AG04450 (cell line): ENCODE measurements at regions not wholly inside any gene's neighbourhood (a gene's known extent, or its start where the extent isn't known, plus 50 kb on each side); places are given as distances from the start of the nearest gene placed in this dataset.

ENCODE experiments used
- CTCF ChIA-PET: fragments of 300-600, 350-600 bp; formaldehyde crosslinking; extraction: SDS; loops from one replicate; lab custom pipeline; 2022; ENCODE audit warnings: antibody characterized with exemption, inconsistent platforms; lab: Charles Lee
- POLR2A ChIA-PET: fragments of 350-600 bp; formaldehyde crosslinking; extraction: SDS; loops from one replicate; lab custom pipeline; 2021; ENCODE audit warnings: antibody characterized with exemption, inconsistent platforms; lab: Yijun Ruan, JAX
- DNase-seq: peaks from one replicate; pipeline ENCODE4 v3.0.0-alpha.2; 2011; ENCODE audit warnings: low read depth, low spot score
- H3K27ac ChIP-seq: one replicate; pipeline ENCODE4 v1.5.1; 2012; ENCODE audit warnings: low read depth, low read length, control low read depth
- H3K27me3 ChIP-seq: one replicate; pipeline ENCODE4 v1.6.0; 2012; ENCODE audit warnings: low read length; ENCODE audit not compliant: control insufficient read depth, insufficient read depth
- H3K4me3 ChIP-seq: 2 replicates; pipeline ENCODE4 v1.5.1; 2011; ENCODE audit warnings: mild to moderate bottlenecking, low read depth, low read length, control low read depth
- H3K9me3 ChIP-seq: 2 replicates; pipeline ENCODE4 v1.5.1; 2012; ENCODE audit warnings: low read length; ENCODE audit not compliant: control insufficient read depth, insufficient read depth
- CTCF ChIP-seq: IDR thresholded peaks from 2 replicates; pipeline ENCODE4 v1.5.1; 2011; ENCODE audit warnings: low read depth, low read length, control low read depth, inconsistent platforms

- no peak for TF ChIP-seq CTCF
- Histone ChIP-seq H3K27me3 (no peaks in the 10 kb centered on the region), H3K4me3 (no peak overlapping the region), H3K9me3 (peaks cover 6% of the 10 kb centered on the region), H3K27ac (no peak overlapping the region)
- no peak for DNase-seq
- ChIA-PET POLR2A (no interaction called here), CTCF (no interaction called here)
Observed at GRCh38 chr11:90661233-90661632, 438.4 kb upstream of the CHORDC1 start.

GRCh38 chr11:90656171-90656570, 433.3 kb upstream of the CHORDC1 start:
- H3K9me3 ChIP-seq = peaks cover 6% of the 10 kb centered on the region
- H3K27me3 ChIP-seq = no peaks in the 10 kb centered on the region
- H3K27ac ChIP-seq = no peak overlapping the region
- TF ChIP-seq CTCF = no peak
- DNase-seq = no peak
- CTCF ChIA-PET = no interaction called here
- H3K4me3 ChIP-seq = no peak overlapping the region
- POLR2A ChIA-PET = no interaction called here

- Histone ChIP-seq H3K27ac (no peak overlapping the region), H3K9me3 (no peaks in the 10 kb centered on the region), H3K4me3 (no peak overlapping the region), H3K27me3 (no peaks in the 10 kb centered on the region)
- POLR2A ChIA-PET = no interaction called here
- no peak for TF ChIP-seq CTCF
- DNase-seq = no peak
- CTCF ChIA-PET = no interaction called here
Observed at GRCh38 chr11:90650153-90650552, 427.3 kb upstream of the CHORDC1 start.

GRCh38 chr11:90646706-90647105, 423.9 kb upstream of the CHORDC1 start:
- TF ChIP-seq CTCF = no peak
- POLR2A ChIA-PET = no interaction called here
- H3K9me3 ChIP-seq = no peaks in the 10 kb centered on the region; the same call in 1 of the 2 replicates
- H3K27me3 ChIP-seq = no peaks in the 10 kb centered on the region
- CTCF ChIA-PET = no interaction called here
- no peak overlapping the region for H3K4me3 ChIP-seq
- no peak for DNase-seq
- H3K27ac ChIP-seq = no peak overlapping the region

- Histone ChIP-seq H3K27me3 (no peaks in the 10 kb centered on the region), H3K4me3 (no peak overlapping the region), H3K9me3 (no peaks in the 10 kb centered on the region; the same call in 1 of the 2 replicates), H3K27ac (no peak overlapping the region)
- ChIA-PET CTCF (no interaction called here), POLR2A (no interaction called here)
- TF ChIP-seq CTCF = no peak
- no peak for DNase-seq
Observed at GRCh38 chr11:90646266-90646665, 423.4 kb upstream of the CHORDC1 start.
